ENCODE measurements at regions not wholly inside any gene's neighbourhood (a gene's known extent, or its start where the extent isn't known, plus 50 kb on each side); places are given as distances from the start of the nearest gene placed in this dataset.

DNA sequence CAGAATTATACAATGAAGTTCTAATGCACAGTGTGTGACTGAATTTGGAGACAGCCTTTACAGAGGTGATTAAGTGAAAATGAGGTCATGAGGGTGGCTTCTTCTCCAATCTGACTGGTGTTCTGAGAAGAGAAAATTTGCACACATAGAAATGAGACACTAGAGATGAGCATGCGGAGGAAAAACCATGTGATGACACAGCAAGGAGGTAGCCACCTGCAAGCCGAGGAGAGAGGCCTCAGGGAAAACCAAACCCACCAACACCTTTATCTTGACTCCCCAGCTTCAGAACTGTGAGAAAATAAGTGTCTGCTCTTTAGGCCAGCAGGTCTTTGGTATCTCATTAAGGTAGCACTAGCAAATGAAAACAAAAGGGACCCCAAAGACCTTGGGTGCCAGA, 93.2 kb downstream of the GGTLC2 start:
- TF ChIP-seq, protein P1, sequence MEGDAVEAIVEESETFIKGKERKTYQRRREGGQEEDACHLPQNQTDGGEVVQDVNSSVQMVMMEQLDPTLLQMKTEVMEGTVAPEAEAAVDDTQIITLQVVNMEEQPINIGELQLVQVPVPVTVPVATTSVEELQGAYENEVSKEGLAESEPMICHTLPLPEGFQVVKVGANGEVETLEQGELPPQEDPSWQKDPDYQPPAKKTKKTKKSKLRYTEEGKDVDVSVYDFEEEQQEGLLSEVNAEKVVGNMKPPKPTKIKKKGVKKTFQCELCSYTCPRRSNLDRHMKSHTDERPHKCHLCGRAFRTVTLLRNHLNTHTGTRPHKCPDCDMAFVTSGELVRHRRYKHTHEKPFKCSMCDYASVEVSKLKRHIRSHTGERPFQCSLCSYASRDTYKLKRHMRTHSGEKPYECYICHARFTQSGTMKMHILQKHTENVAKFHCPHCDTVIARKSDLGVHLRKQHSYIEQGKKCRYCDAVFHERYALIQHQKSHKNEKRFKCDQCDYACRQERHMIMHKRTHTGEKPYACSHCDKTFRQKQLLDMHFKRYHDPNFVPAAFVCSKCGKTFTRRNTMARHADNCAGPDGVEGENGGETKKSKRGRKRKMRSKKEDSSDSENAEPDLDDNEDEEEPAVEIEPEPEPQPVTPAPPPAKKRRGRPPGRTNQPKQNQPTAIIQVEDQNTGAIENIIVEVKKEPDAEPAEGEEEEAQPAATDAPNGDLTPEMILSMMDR (IDR thresholded peaks at IDR 0.05): no peak
- TF ChIP-seq POLR2A (IDR thresholded peaks at IDR 0.05): no peak
